Right forelimb (tissue), 1 donor: ENCODE measurements at regions not wholly inside any gene's neighbourhood (a gene's known extent, or its start where the extent isn't known, plus 50 kb on each side); places are given as distances from the start of the nearest gene placed in this dataset.
"Not testable (repeated sequence)": the region's sequence is repeated elsewhere in the genome, so short reads cannot be mapped to it uniquely, and the experiment has no call there.

Experiments
- DNase-seq: peaks from one replicate; pipeline ENCODE4 v3.0.0-alpha.2; 2018

DNA sequence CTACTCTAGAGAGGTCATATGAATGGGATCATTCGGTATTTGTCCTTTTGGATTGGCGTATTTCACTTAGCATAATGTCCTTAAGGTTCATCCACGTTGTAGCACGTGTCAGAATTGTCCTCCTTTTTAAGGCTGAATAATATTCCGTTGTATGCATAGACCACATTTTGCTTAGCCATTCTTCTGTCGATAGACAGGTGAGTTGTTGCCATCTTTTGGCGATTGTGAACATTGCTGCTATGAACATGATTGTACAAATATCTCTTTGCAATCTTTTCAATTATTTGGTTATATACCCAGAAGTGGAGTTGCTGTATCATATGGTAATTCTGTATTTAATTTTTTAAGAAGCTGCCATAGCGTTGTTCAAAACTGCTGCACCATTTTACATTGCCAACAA lies 52.4 kb upstream of the GOLGA8J start:
- no peak for DNase-seq

DNA sequence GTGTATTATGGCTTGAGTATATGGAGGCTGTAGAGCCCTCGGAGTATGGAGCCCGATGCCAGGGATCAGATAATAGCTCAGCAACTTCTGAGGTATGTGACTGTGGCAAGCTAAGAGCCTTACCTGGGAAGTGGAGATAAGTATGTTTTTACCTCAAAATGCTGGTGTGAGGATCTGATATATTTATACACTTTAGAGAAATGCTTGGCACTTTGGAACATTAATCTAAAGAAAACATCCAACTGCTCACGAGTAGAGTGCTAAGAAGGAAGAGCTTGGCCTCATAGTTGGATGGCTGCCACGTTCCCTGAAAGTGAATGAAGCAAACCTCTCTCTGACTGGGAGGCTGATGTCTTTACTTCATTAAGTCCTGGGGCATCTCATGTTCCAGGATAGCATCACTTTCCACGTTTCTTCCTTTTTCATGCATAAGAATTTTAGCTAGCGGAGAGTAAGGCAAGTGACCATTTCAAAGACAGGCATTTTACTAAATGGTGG lies 58.9 kb upstream of the GOLGA8J start:
- DNase-seq, result no peak

DNA sequence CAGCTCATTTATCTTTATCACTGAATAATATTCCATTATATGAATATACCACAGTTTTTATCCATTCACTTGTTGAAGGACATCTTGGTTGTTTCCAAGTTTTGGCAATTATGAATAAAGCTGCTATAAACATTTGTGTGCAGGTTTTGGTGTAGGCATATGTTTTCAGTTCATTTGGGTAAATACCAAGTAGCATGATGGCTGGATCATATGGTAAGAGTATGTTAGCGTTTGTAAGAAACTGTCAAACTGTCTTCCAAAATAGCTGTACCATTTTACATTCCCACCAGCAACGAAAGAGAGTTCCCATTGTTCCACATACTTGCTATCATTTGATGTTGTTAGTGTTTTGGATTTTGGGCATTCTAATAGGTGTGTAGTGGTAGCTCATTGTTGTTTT lies 72.0 kb upstream of the GOLGA8J start:
- no peak for DNase-seq

DNA sequence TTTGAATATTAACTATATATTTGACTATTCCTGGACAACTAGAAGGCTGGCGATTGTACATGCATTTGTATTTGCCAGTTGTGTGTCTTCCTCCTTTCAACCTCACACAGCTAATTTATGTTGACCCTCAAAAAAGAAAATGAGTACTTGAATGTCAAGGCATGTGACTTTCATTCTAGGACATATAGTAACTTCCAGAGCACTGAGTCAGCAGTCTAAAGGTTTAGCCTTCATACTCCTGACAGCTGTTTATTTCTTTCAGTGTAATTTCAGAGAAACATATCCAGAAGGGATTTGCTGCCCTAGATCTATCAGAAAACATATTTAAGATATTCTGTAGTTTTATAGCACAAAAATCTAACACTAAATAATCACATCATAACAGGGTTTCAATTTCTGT lies 74.6 kb upstream of the GOLGA8J start:
- no peak for DNase-seq

DNA sequence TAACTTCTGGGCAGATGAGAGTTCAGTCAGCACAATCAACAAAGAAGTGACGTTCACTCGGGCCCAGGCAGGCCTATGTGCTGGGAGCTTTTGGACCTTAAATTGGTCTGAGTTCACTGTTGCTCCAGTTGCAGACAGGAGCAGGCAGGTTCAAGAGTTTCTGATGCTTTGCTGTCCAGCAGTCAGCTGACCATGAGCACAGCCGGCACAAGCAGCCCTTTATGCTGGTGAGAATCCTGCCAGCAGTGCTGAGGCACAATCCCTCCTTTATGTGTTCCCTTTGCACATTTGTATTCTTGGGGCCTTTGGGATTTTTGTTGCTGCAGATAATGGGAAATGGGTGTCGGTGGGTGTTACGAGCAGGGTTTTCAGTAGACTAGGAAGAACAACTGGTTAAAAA lies 81.2 kb upstream of the GOLGA8J start:
- no peak for DNase-seq

DNA sequence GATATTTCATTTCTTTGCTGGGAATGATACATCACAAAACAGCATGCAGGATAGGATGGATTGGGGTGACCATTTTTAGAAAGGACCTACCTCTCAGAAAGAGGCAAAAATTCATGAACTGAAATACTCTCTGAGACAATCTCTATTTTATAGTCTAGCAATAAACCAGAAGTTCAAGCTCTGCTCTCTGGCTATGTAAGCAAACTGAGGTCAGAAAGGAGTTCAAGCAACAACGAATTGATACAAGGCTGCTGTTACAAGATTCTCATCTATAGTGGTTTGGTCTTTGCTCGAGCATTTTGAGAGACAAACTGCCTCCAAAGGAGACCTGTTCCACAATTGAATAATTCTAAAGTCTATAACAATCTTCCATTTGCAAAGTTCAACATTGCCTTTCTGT lies 84.7 kb upstream of the GOLGA8J start:
- no peak for DNase-seq

DNA sequence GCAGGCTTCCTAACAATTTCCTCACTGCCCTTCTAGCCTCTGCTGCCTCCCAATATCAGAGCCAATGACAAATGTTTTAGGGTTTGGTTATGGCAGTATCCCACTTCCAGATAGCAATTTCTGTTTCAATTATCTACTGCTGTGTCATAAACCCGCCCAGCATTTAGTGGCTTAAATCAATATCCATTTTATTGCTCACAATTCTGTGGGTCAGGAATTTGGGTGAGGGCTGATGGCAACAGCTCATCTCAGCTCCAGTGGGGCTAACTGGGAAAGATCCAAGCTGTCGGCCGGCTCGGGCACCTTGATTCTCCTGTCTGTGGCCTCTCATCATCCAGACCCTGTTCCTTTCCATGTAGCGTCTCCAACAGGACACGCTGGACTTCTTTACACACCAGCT lies 85.3 kb upstream of the GOLGA8J start:
- DNase-seq, result no peak

DNA sequence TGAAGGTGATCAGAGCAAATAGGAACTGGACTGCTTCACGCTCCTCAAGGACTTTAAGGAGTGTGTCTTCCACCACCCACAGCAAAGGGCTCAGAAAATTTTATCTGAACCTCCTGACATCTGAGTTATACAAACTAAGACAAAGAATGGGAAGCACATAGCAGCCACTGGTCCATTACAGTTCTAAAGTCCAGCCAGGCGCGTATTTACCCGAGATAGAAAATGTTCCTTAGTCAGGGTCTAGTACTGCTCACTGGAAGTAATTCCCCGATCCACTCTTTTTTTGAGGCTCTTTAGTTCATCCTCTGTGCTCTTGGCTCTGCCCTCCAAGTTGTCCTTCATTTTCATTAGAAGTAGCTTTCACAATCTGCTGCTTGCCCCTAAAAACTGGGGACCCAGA lies 88.5 kb upstream of the GOLGA8J start:
- DNase-seq, result no peak

DNA sequence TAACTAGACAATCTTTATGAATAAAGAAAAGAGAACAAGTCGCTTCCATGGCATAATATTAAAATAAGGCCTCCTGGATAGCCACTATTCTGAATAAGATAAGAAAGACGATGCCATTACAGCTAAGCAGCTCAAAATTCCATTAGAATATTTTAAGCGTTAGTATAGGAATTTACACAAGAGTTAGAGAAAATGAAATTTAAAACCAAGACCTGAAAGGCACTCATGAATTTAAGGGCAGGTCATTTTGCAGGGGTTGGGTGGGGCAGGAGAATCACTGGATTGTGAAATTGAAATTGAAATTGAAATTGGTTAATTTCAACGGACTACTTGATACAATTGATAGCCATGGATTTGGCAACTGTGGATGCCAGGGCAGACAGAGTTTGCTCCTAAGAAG lies 91.8 kb upstream of the GOLGA8J start:
- no peak for DNase-seq

DNA sequence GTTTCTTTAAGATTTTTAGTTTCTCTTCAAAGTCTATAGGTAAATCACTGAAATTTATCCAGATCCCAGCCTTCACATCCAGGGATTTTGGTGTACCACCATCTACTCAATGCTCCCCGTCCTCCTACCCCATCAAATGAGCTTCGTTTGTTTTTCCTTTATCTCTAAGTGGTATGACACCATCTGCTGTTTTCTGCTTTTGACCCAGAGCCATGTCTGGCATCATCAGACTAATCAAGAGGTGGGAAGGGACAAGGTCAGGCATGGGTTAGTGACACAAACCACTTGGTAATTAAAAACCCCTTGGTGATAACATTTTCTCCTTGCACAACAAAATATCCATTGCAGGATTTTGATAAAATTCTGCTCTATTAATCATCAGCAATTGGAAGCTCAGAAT lies 92.7 kb upstream of the GOLGA8J start:
- no peak for DNase-seq

DNA sequence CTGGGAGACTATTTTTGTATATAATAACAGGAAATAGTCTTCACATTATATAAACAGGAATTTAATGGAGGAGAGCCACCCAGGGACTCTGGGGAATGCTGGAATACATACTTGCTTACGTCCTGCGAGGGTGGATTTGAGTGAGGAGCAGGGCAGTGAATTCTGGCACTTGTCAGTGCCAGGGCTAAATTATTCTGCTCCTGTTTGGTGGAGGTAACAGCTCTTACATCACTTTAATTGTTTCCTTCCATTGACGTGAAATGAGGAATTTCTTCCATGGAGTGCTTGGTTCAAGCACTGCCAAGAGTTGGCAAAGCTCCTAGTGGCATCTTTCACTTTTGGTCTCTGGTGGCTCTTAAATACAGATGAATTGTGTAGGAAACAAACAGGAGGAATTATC lies 94.1 kb upstream of the GOLGA8J start:
- no peak for DNase-seq

DNA sequence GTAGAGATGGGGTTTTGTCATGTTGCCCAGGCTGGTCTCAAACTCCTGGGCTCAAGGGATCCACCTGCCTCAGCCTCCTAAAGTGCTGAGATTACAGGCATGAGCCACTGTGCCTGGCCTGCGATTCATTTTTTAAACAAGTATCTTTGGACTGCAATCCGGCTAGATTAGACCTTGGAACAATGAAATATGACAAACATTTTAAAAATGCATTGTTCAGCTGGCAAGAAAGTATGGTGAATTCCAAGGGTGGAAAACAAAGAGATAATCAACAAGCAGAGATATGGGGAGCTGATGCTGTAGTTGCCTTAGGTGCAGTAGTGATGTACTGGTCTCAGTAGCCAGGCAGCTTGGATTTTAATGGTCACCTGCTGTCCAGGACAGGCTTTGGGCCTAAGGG lies 95.8 kb upstream of the GOLGA8J start:
- DNase-seq, result no peak

DNA sequence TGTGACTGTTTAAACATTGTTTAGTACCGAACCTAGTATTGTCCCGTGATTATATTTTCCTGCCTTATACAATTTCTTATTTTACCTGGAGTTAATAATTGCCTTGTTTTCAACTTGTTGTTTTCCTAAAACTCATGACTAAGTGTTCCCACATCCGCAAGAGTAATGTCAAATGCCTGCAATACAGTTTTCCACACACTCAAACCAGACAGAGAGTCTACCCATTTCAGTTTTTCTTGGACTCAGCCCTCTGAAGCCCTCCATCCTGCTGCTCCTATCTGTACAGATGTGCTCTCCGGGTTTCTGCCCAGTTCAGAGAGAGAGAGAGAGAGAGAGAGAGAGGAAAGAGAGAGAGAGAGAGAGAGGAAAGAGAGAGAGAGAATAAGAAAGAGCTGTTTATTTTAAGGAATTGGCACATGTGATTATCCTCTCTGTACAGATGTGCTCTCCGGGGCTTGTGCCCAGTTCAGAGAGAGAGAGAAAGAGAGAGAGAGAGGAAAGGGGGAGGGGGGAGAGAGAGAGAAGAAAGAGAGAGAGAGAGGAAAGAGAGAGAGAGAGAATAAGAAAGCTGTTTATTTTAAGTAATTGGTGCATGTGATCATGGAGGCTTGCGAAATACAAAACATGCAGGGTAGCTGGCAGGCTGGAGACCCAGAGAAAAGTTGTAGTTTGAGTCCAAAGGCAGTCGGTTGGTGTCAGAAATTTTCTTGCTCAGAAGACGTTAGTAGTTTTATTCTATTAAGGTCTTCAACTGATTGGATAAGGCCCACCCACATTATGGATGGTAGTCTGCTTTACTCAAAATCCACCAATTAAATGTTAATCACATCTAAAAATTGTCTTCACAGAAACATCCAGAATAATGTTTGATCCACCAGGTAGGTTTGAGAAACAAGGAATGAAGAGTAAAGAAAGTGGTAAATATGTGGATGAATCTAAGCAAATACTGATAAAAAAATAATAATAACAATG lies 104.1 kb upstream of the GOLGA8J start:
- DNase-seq, result no peak

DNA sequence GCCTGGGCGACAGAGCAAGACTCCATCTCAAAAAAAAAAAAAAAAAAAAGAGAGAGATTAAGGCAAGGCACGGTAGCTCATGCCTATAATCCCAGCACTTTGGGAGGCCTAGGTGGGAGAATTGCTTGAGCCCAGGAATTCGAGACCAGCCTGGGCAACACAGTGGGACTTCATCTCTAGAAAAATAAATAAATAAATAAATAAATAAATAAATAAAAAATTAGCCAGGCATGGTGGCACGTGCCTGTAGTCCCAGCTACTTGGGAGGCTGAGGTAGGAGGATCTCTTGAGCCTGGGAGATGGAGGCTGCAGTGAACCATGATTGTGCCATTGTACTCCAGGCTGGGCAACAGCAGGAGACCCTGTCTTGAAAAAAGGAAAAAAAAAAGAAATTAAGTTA lies 108.7 kb upstream of the GOLGA8J start:
- DNase-seq, result not testable (repeated sequence)

DNA sequence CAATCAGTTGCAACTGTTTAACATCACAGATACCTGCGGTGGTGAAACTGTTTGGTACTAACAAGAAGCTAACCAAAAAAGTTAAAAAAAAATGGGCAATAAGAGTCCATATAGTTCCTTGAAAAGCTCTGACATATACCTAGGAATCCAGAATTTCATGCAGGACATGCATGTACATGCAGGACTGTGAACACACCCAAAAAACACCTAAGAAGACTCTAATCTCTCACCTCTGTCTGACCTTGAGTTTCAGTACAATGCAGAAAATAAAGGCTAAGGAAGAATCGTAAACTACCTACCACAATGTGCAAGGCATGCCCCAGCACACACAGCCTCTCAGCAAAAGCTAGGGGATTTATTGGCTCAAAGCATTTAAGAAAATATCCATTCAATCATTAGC lies 110.7 kb upstream of the GOLGA8J start:
- no peak for DNase-seq

DNA sequence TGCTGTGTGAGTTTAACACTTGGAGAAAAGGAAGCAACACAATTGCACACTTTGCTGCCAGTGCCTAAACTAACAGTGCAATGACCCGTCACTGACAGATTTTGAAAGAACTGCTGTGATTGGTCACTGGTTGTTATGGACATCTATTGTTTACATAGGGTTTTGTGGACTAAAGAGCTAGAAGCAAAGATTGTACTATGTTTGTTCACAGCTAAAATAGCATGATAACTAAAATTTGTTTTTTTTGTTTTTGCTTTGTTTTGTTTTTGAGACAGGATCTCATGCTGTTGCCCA lies 112.4 kb upstream of the GOLGA8J start:
- no peak for DNase-seq

DNA sequence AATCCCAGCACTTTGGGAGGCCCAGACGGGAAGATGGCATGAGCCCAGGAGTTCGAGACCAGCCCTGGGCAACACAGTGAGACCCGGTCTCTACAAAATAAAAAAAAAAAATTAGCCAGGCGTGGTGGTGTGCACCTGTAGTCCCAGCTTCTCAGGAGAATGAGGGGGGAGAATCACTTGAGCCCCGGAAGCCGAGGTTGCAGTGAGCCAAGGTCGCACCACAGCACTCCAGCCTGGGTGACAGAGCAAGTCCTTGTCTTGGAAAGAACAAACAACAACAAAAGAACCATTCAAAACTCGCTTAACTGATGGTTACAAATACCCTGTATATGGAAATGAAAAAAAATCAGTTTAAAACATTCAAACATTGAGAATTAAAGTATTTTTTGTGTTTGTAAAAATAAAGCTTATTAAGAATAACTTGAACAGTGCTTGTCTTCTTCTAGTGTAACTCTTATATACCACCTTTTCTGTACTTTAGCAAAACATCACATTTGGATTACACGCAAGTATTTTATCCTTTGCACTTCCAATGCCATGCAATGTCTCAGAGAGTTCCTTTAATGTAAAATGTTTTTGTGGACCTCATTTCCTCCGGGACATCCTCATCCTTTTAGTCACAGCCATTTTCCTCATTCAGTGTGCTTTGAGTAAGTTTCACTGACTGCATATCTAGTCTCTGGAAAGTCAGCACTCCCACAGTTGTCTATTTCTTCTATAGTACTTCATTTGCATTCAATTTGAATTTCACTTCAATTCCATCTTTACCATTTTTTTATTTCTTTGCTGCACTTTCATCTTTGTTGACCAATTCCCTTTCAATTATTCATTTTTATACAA lies 113.0 kb upstream of the GOLGA8J start:
- no peak for DNase-seq

DNA sequence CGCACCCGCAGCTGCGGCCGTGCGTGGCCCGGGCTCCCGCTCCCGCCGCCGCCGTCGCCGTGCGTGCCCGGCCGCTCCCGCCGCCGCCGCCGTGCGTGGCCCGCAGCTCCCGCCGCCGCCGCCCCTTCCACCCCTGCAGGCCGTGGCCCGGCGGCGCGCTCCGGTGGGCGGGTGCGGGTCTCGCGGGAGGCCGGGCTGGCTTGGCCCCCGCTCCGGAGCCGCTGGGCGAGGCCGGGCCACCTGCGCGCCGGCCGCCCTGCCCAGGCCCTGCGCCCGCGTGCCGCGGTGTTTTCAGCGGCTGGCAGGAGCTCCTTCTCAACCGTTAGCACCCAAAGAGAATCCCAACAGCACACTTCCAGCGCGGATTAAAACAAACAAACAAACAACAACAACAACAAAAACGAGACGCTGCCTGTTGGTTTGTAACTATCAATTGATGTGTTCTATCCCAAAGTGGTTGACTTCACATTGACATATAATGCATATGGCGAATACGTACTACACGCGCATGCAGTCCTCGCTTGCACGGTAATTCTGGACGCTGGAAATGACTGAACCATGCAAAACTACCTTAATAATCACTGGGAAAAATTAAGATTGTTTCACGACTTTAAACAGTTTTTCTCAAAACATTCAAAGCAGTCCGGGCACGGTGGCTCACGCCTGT lies 113.7 kb upstream of the GOLGA8J start:
- no peak for DNase-seq

DNA sequence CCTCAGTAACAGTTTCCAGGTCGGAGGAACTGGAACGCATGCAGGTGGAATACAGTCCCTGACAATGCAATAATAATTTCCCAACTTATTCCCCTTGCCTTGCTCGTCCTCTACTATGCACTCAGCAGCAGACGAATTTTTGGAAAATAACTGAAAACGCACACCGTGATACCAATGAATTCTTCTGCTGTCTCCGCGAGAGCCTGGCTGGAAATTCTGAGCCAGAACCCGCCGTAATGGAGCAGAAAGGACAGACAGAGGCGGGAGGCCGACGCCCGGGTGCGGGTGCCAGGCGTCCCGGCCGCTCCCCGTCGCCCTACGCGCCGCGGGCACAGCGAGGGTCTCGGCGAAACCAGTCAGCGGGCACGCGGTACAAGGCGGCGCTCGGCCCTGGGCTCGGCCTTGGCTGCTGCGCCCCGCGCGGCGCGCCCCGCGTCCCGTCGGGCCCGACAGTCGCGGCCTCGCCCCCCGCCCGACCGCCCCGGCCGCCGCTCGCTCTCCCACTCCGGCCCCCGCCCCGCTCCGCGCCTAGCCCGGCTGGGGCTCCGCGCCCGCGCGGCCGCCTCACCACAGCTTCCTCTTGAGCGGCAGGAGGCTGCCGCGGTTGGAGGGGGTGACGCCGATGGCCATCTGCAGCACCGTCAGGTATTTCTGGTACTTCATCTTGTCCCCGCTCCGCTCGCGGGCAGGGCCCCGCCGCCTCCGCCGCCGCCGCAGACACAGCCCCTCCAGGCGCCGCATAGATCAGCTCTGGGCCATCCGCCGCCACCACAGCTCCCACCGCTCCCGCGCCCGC lies 114.5 kb upstream of the GOLGA8J start:
- peak; percentile 45 for DNase-seq

DNA sequence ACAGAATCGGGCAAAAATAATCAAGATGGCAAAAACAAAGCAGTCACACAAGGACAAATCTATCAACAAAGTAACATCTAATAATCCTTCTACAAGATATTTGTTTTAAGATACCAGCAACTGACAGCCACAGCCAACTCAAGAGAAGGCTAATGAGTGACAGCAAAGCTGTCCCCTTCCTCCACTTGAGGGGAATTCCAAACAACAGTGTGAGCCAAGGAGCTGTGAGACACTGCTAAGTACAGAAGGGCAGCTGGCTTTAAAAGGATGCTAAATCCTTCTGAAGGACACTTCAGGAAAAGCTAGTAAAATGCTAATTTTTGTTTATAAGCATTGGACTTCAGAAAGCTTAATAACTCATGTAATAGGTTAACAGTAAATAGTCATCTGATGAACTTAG lies 120.3 kb upstream of the GOLGA8J start:
- no peak for DNase-seq

DNA sequence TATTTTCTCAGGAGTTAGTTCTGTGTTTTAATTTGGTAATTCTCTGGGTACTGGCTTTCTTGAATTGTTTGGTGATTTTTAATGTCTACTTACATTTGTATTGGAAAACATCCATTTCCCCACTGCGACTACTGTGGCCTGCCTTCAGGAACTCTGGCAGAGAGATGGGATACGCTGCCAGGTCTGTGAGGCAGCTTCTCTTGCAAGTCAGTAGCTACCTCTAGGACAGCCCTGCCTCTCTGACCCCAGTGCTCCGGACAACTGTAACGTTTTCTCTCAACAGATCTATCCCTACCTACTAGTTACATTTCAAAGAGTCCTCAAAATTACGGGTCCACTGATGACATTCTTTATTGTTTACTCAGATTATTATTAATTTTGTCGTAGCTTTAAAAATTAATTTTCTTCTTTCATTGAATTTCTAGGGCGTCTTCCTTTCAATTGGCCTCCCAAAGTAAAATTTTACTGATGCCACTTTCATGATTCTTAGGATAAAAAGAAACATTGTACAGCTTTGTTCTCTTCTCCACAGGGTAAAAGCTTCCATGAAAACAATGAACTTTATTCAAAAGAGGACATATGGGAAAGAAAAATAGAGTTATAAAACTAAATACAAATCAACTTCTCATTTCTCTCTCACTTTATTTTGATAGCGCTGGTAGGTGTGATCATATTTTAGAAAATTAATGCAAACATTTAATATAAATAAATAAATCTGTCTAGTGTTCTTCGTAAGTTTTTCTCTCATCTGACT lies 123.2 kb upstream of the GOLGA8J start:
- DNase-seq, result no peak

DNA sequence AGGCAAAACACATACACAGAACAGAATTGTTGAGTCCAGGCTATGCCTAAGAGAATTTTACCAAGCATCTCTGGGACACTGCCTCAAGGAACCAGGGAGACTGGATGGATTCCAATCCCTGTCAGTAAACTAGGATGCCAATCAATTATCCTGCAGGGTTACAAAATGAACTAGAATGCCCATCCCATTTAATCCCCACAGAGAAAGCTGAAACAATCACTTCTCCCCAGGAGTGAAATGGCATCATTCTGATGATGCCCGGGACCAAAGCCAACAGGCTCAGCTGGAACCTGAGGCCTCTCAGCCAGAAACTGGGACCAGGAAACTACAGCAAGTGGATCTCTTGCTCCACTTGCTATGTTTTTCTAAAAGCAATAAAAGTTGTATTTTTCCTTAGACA lies 130.0 kb upstream of the TJP1 start:
- DNase-seq, result no peak
